Panc1 (cell line): ENCODE measurements at regions not wholly inside any gene's neighbourhood (a gene's known extent, or its start where the extent isn't known, plus 50 kb on each side); places are given as distances from the start of the nearest gene placed in this dataset.

ENCODE experiments used
- POLR2AphosphoS5 ChIP-seq: IDR thresholded peaks from 2 replicates; pipeline ENCODE4 v1.6.1; 2012; ENCODE audit warnings: mild to moderate bottlenecking, low read depth, low read length, moderate library complexity
- SIN3A ChIP-seq: IDR thresholded peaks from 2 replicates; pipeline ENCODE4 v1.6.1; 2012; ENCODE audit warnings: low read depth, mild to moderate bottlenecking, low read length, moderate library complexity, borderline replicate concordance; ENCODE audit not compliant: insufficient read depth
- TCF7L2 ChIP-seq: IDR thresholded peaks from 2 replicates; pipeline ENCODE4 v1.6.1; 2011; ENCODE audit warnings: mild to moderate bottlenecking, low read depth, low read length, inconsistent platforms
- TF ChIP-seq, protein P1 (sequence below): fragments of 450-650 bp; IDR thresholded peaks from 2 replicates; pipeline ENCODE4 v1.5.1; 2017; ENCODE audit warnings: mild to moderate bottlenecking
- TF ChIP-seq, protein P2 (sequence below), 2 experiments: IDR thresholded peaks; 2 replicates each; pipeline ENCODE4 v1.6.1; 2011 to 2012; ENCODE audit warnings: low read depth in 2 of 2, control low read depth in 1 of 2, low read length in 1 of 2, mild to moderate bottlenecking in 1 of 2, moderate library complexity in 1 of 2; ENCODE audit not compliant: insufficient read depth in 1 of 2

DNA sequence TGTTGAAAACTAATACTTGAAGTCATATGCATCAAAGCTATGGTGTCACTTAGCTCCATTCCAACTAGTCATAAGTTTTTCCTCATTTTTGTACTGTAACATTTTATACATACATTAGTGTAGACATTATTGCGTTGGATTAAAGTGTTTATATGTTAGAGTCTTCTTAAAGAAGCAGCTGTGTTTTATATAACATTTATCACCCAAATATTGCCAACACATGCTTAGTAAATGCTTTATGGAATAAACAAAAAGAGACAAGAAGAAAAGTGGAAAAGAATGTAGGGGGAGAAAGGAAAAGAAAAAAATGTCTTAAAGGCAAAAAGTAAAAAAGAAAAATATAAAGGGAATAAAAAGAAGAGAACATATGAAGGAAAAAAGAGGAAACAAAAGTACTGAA is 1314.3 kb upstream of the CELF4 start:
- TF ChIP-seq, protein P1, sequence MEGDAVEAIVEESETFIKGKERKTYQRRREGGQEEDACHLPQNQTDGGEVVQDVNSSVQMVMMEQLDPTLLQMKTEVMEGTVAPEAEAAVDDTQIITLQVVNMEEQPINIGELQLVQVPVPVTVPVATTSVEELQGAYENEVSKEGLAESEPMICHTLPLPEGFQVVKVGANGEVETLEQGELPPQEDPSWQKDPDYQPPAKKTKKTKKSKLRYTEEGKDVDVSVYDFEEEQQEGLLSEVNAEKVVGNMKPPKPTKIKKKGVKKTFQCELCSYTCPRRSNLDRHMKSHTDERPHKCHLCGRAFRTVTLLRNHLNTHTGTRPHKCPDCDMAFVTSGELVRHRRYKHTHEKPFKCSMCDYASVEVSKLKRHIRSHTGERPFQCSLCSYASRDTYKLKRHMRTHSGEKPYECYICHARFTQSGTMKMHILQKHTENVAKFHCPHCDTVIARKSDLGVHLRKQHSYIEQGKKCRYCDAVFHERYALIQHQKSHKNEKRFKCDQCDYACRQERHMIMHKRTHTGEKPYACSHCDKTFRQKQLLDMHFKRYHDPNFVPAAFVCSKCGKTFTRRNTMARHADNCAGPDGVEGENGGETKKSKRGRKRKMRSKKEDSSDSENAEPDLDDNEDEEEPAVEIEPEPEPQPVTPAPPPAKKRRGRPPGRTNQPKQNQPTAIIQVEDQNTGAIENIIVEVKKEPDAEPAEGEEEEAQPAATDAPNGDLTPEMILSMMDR: no peak
- TF ChIP-seq POLR2AphosphoS5 (no peak), SIN3A (no peak), TCF7L2 (no peak)
- TF ChIP-seq, protein P2, sequence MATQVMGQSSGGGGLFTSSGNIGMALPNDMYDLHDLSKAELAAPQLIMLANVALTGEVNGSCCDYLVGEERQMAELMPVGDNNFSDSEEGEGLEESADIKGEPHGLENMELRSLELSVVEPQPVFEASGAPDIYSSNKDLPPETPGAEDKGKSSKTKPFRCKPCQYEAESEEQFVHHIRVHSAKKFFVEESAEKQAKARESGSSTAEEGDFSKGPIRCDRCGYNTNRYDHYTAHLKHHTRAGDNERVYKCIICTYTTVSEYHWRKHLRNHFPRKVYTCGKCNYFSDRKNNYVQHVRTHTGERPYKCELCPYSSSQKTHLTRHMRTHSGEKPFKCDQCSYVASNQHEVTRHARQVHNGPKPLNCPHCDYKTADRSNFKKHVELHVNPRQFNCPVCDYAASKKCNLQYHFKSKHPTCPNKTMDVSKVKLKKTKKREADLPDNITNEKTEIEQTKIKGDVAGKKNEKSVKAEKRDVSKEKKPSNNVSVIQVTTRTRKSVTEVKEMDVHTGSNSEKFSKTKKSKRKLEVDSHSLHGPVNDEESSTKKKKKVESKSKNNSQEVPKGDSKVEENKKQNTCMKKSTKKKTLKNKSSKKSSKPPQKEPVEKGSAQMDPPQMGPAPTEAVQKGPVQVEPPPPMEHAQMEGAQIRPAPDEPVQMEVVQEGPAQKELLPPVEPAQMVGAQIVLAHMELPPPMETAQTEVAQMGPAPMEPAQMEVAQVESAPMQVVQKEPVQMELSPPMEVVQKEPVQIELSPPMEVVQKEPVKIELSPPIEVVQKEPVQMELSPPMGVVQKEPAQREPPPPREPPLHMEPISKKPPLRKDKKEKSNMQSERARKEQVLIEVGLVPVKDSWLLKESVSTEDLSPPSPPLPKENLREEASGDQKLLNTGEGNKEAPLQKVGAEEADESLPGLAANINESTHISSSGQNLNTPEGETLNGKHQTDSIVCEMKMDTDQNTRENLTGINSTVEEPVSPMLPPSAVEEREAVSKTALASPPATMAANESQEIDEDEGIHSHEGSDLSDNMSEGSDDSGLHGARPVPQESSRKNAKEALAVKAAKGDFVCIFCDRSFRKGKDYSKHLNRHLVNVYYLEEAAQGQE (IDR thresholded peaks at IDR 0.05; ENCODE audit: insufficient read depth in 1 of 2, low read depth in 2 of 2, low read length in 1 of 2): no peak
